ENCODE measurements at regions not wholly inside any gene's neighbourhood (a gene's known extent, or its start where the extent isn't known, plus 50 kb on each side); places are given as distances from the start of the nearest gene placed in this dataset.

DNA sequence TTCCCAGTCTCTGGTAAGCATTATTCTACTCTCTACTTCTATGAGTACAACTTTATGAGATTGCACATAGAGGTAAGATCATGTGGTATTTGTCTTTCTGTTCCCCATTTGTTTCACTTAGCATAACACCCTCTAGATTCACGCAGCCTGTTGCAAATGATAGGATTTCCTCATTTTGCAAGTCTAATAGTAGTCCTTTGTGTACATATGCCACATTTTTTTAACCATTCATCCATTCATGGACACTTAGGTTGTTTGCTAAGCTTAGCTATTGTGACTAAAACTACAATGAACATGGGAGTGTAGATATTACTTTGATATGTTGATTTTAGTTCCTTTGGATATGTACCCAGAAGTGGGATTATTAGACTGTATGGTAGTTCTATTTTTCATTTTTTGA is 717.9 kb upstream of the ALCAM start:
- no peak; the same call in 2 of the 3 replicates for ATAC-seq
- POLR2A ChIA-PET = no interaction called here
- no peak for FAIRE-seq
- H3K4me1 ChIP-seq (ENCODE audit: control insufficient read depth, insufficient read depth, low read length) = no peaks in the 10 kb centered on the region
- intact Hi-C loops (cut with micrococcal nuclease; ENCODE audit: unreplicated experiment) = no loop called here
- H3K4me3 ChIP-seq = no peak overlapping the region
- no peak overlapping the region for H3K9ac ChIP-seq (ENCODE audit: control insufficient read depth, insufficient read depth, low read length)
- H3K4me2 ChIP-seq (ENCODE audit: control insufficient read depth, insufficient read depth) = no peak overlapping the region
- no peak for TF ChIP-seq CHD4 (IDR thresholded peaks at IDR 0.05)
- TF ChIP-seq MYC (IDR thresholded peaks at IDR 0.05; ENCODE audit: insufficient read depth, insufficient read length, insufficient replicate concordance, low read length, severe bottlenecking) = no peak
- TF ChIP-seq MXI1 (IDR thresholded peaks at IDR 0.05; ENCODE audit: low read depth, low read length) = no peak
- no peak for TF ChIP-seq FOS (IDR thresholded peaks at IDR 0.05; ENCODE audit: borderline replicate concordance, extremely low read depth, insufficient read length)
- TF ChIP-seq EP300 (IDR thresholded peaks at IDR 0.05; ENCODE audit: borderline replicate concordance in 1 of 2, control insufficient read depth in 1 of 2, low read depth in 2 of 2, low read length in 2 of 2) = no peak
- TF ChIP-seq SPI1 (IDR thresholded peaks at IDR 0.05; ENCODE audit: borderline replicate concordance, insufficient read depth, low read depth, low read length) = no peak
- TF ChIP-seq CREB1 (IDR thresholded peaks at IDR 0.05; ENCODE audit: low read depth) = no peak
- TF ChIP-seq LARP7 (IDR thresholded peaks at IDR 0.05) = no peak
- H3K27ac ChIP-seq (ENCODE audit: control insufficient read depth, insufficient read depth) = no peak overlapping the region
- H3K27me3 ChIP-seq (replicated peaks in 1 of 2; ENCODE audit: control insufficient read depth in 2 of 2, insufficient read depth in 2 of 2, low read length in 1 of 2) = no peaks in the 10 kb centered on the region
- WGBS (ENCODE audit: insufficient coverage, insufficient replicate concordance, low lambda C conversion rate, missing lambda C conversion rate) = 0% methylated on average over 1 of the region's 1 CpG
- no peak for DNase-seq (ENCODE audit: low read depth, low spot score)
- BruUV-seq (replicated peaks) = no TSS peak
- H2AFZ ChIP-seq (ENCODE audit: control insufficient read depth, low read depth, low read length) = no peak overlapping the region
- no peaks in the 10 kb centered on the region for H3K9me3 ChIP-seq (replicated peaks; ENCODE audit: control insufficient read depth, insufficient read depth, low read length)
- no peaks in the 10 kb centered on the region for H4K20me1 ChIP-seq (ENCODE audit: control insufficient read depth, insufficient read depth)
- no peaks in the 10 kb centered on the region for H3K36me3 ChIP-seq (ENCODE audit: control insufficient read depth in 2 of 2, insufficient read depth in 2 of 2, low read length in 1 of 2)
- CTCF ChIA-PET = no interaction called here
- in situ Hi-C loops (cut with MboI) = no loop called here
- RAD21 ChIA-PET (ENCODE audit: unreplicated experiment) = no interaction called here
- no peaks in the 10 kb centered on the region for H3K79me2 ChIP-seq (ENCODE audit: control insufficient read depth, insufficient read depth, low read length)
- SMC1A ChIA-PET (ENCODE audit: uncharacterized antibody, unreplicated experiment) = no interaction called here

DNA sequence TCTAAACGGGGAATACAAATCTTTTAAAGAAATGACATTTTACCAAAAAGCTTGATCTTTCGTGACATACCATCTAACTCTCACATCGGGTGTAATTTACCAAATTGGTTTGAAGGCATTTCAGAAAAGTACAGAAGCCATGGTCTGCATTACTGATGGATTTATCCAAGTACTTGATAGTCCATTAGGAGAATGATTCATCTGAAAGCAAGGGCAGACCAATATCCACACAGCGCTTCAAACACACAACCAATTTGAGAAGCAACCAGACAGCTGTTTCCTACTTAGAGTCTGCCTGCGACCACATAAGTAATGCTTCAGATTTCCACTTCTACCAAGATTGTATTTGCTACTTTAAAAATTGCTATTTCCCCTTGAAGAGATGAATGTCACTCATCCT is 697.6 kb upstream of the ALCAM start:
- Histone ChIP-seq H3K27me3 (replicated peaks in 1 of 2; ENCODE audit: control insufficient read depth in 2 of 2, insufficient read depth in 2 of 2, low read length in 1 of 2) (no peaks in the 10 kb centered on the region), H3K4me3 (no peak overlapping the region), H4K20me1 (ENCODE audit: control insufficient read depth, insufficient read depth) (no peaks in the 10 kb centered on the region), H3K4me1 (ENCODE audit: control insufficient read depth, insufficient read depth, low read length) (no peaks in the 10 kb centered on the region), H3K4me2 (ENCODE audit: control insufficient read depth, insufficient read depth) (no peak overlapping the region), H3K9ac (ENCODE audit: control insufficient read depth, insufficient read depth, low read length) (no peak overlapping the region), H2AFZ (ENCODE audit: control insufficient read depth, low read depth, low read length) (no peak overlapping the region), H3K79me2 (ENCODE audit: control insufficient read depth, insufficient read depth, low read length) (no peaks in the 10 kb centered on the region), H3K9me3 (replicated peaks; ENCODE audit: control insufficient read depth, insufficient read depth, low read length) (no peaks in the 10 kb centered on the region), H3K36me3 (ENCODE audit: control insufficient read depth in 2 of 2, insufficient read depth in 2 of 2, low read length in 1 of 2) (no peaks in the 10 kb centered on the region), H3K27ac (ENCODE audit: control insufficient read depth, insufficient read depth) (no peak overlapping the region)
- DNase-seq (ENCODE audit: low read depth, low spot score) (no peak), FAIRE-seq (no peak), ATAC-seq (no peak)
- no TSS peak for BruUV-seq (replicated peaks)
- CTCF ChIA-PET = no interaction called here
- in situ Hi-C loops (cut with MboI) (no loop called here), intact Hi-C loops (cut with micrococcal nuclease; ENCODE audit: unreplicated experiment) (no loop called here)
- POLR2A ChIA-PET = no interaction called here
- WGBS (ENCODE audit: insufficient coverage, insufficient replicate concordance, low lambda C conversion rate, missing lambda C conversion rate) = 83% methylated on average over 5 of the region's 5 CpGs
- SMC1A ChIA-PET (ENCODE audit: uncharacterized antibody, unreplicated experiment) = interaction anchor here (1.1 kb wide), 1 partner anchor 10 kb away, joined by 3 read pairs; no protein-coding TSS in a partner anchor
- RAD21 ChIA-PET (ENCODE audit: unreplicated experiment) = no interaction called here
- TF ChIP-seq PAX5 (IDR thresholded peaks at IDR 0.05; ENCODE audit: borderline replicate concordance, low read depth, low read length) = no peak
- no peak for TF ChIP-seq SRF (IDR thresholded peaks at IDR 0.05; ENCODE audit: low read depth in 2 of 2, low read length in 2 of 2)
- TF ChIP-seq, protein P1, sequence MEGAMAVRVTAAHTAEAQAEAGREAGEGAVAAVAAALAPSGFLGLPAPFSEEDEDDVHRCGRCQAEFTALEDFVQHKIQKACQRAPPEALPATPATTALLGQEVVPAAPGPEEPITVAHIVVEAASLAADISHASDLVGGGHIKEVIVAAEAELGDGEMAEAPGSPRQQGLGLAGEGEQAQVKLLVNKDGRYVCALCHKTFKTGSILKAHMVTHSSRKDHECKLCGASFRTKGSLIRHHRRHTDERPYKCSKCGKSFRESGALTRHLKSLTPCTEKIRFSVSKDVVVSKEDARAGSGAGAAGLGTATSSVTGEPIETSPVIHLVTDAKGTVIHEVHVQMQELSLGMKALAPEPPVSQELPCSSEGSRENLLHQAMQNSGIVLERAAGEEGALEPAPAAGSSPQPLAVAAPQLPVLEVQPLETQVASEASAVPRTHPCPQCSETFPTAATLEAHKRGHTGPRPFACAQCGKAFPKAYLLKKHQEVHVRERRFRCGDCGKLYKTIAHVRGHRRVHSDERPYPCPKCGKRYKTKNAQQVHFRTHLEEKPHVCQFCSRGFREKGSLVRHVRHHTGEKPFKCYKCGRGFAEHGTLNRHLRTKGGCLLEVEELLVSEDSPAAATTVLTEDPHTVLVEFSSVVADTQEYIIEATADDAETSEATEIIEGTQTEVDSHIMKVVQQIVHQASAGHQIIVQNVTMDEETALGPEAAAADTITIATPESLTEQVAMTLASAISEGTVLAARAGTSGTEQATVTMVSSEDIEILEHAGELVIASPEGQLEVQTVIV (IDR thresholded peaks at IDR 0.05; ENCODE audit: borderline replicate concordance, partially characterized antibody) = no peak
- TF ChIP-seq CBX5 (IDR thresholded peaks at IDR 0.05; ENCODE audit: low read depth) = no peak
- TF ChIP-seq, protein P2, sequence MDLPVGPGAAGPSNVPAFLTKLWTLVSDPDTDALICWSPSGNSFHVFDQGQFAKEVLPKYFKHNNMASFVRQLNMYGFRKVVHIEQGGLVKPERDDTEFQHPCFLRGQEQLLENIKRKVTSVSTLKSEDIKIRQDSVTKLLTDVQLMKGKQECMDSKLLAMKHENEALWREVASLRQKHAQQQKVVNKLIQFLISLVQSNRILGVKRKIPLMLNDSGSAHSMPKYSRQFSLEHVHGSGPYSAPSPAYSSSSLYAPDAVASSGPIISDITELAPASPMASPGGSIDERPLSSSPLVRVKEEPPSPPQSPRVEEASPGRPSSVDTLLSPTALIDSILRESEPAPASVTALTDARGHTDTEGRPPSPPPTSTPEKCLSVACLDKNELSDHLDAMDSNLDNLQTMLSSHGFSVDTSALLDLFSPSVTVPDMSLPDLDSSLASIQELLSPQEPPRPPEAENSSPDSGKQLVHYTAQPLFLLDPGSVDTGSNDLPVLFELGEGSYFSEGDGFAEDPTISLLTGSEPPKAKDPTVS (IDR thresholded peaks at IDR 0.05; ENCODE audit: low read depth, low read length) = no peak
